ENCODE measurements at regions not wholly inside any gene's neighbourhood (a gene's known extent, or its start where the extent isn't known, plus 50 kb on each side); places are given as distances from the start of the nearest gene placed in this dataset.

GRCh38 chr3:155018621-155019330 is 61.3 kb upstream of the MME start:
- Histone ChIP-seq H3K36me3 (no peaks in the 10 kb centered on the region), H3K4me1 (no peaks in the 10 kb centered on the region), H3K4me3 (no peak overlapping the region), H3K27me3 (no peaks in the 10 kb centered on the region), H3K27ac (no peak overlapping the region), H3K9me3 (no peaks in the 10 kb centered on the region)
- ATAC-seq: no peak
- TF ChIP-seq EP300 (IDR thresholded peaks at IDR 0.05): no peak
- no peak for TF ChIP-seq POLR2A (IDR thresholded peaks at IDR 0.05)
- 74 to 89% methylated on average over 4 to 5 of the region's 5 CpGs for WGBS, 2 donors (ENCODE audit: low coverage in 1 of 2)

- H3K27me3 ChIP-seq: no peaks in the 10 kb centered on the region
- no peak for TF ChIP-seq POLR2A (IDR thresholded peaks at IDR 0.05)
- no peak for TF ChIP-seq CTCF (IDR thresholded peaks at IDR 0.05)
- TF ChIP-seq EP300 (IDR thresholded peaks at IDR 0.05): no peak
- no peak for TF ChIP-seq POLR2AphosphoS5 (IDR thresholded peaks at IDR 0.05)
- ATAC-seq: no peak
- no peaks in the 10 kb centered on the region for H3K4me1 ChIP-seq
- H3K4me3 ChIP-seq: no peak overlapping the region
- no peaks in the 10 kb centered on the region for H3K9me3 ChIP-seq
- H3K27ac ChIP-seq: no peak overlapping the region
- WGBS, 2 donors (ENCODE audit: low coverage in 1 of 2): 80 to 94% methylated on average over 2 of the region's 2 CpGs
- H3K36me3 ChIP-seq: no peaks in the 10 kb centered on the region
These were observed 64.2 kb upstream of the MME start for GRCh38 chr3:155015776-155016436.

GRCh38 chr3:155014953-155015352 is 65.2 kb upstream of the MME start:
- Histone ChIP-seq H3K4me3 (no peak overlapping the region), H3K27me3 (no peaks in the 10 kb centered on the region), H3K4me1 (no peaks in the 10 kb centered on the region), H3K36me3 (no peaks in the 10 kb centered on the region), H3K9me3 (no peaks in the 10 kb centered on the region), H3K27ac (no peak overlapping the region)
- TF ChIP-seq POLR2A (IDR thresholded peaks at IDR 0.05) (no peak), CTCF (IDR thresholded peaks at IDR 0.05) (no peak), EP300 (IDR thresholded peaks at IDR 0.05) (no peak), POLR2AphosphoS5 (IDR thresholded peaks at IDR 0.05) (no peak)
- ATAC-seq: no peak
- WGBS, 2 donors (ENCODE audit: low coverage in 1 of 2): 17 to 89% methylated on average over 1 to 2 of the region's 2 CpGs

- Histone ChIP-seq H3K4me1 (no peaks in the 10 kb centered on the region), H3K27ac (no peak overlapping the region), H3K4me3 (no peak overlapping the region), H3K27me3 (no peaks in the 10 kb centered on the region), H3K36me3 (no peaks in the 10 kb centered on the region), H3K9me3 (no peaks in the 10 kb centered on the region)
- ATAC-seq: no peak
- TF ChIP-seq POLR2A (IDR thresholded peaks at IDR 0.05) (no peak), EP300 (IDR thresholded peaks at IDR 0.05) (no peak), CTCF (IDR thresholded peaks at IDR 0.05) (no peak), POLR2AphosphoS5 (IDR thresholded peaks at IDR 0.05) (no peak)
- WGBS, 2 donors (ENCODE audit: low coverage in 1 of 2): 45 to 85% methylated on average over 2 of the region's 2 CpGs
These were observed 66.7 kb upstream of the MME start for GRCh38 chr3:155013427-155013826.

GRCh38 chr3:155012584-155012983 is 67.5 kb upstream of the MME start:
- Histone ChIP-seq H3K27me3 (no peaks in the 10 kb centered on the region), H3K4me3 (no peak overlapping the region), H3K9me3 (no peaks in the 10 kb centered on the region), H3K36me3 (no peaks in the 10 kb centered on the region), H3K4me1 (no peaks in the 10 kb centered on the region), H3K27ac (no peak overlapping the region)
- 95 to 100% methylated on average over 3 to 4 of the region's 4 CpGs for WGBS, 2 donors (ENCODE audit: low coverage in 1 of 2)
- TF ChIP-seq POLR2A (IDR thresholded peaks at IDR 0.05) (no peak), CTCF (IDR thresholded peaks at IDR 0.05) (no peak), POLR2AphosphoS5 (IDR thresholded peaks at IDR 0.05) (no peak), EP300 (IDR thresholded peaks at IDR 0.05) (no peak)
- no peak for ATAC-seq
